GM23338 (cell line): ENCODE measurements at regions not wholly inside any gene's neighbourhood (a gene's known extent, or its start where the extent isn't known, plus 50 kb on each side); places are given as distances from the start of the nearest gene placed in this dataset.
"Not testable (repeated sequence)": the region's sequence is repeated elsewhere in the genome, so short reads cannot be mapped to it uniquely, and the experiment has no call there.

ENCODE experiments used
- ATAC-seq: fragments of 200-7000 bp; cut with Tn5 transposase; 3 replicates; pipeline ENCODE4 v1.9.1; 2020
- DNase-seq: peaks from one replicate; pipeline ENCODE4 v3.0.0-alpha.2; 2015; ENCODE audit warnings: low spot score
- H2AFZ ChIP-seq: fragments of 200-600 bp; sonication (generic); 2 replicates; pipeline ENCODE4 v1.8.0; 2016; ENCODE audit warnings: antibody characterized with exemption, mild to moderate bottlenecking, moderate library complexity
- H3F3A ChIP-seq: fragments of 200-600 bp; sonication (generic); replicated peaks from 2 replicates; pipeline ENCODE4 v1.8.0; 2017; ENCODE audit warnings: antibody characterized with exemption, mixed run types, low read depth
- H3K27ac ChIP-seq: fragments of 200-600 bp; sonication (generic); 2 replicates; pipeline ENCODE4 v1.6.1; 2016; ENCODE audit warnings: low read depth
- H3K27me3 ChIP-seq: fragments of 200-600 bp; sonication (generic); 2 replicates; pipeline ENCODE4 v1.8.0; 2016; ENCODE audit warnings: mild to moderate bottlenecking, mixed run types, moderate library complexity; ENCODE audit not compliant: insufficient read depth
- H3K36me3 ChIP-seq: fragments of 200-600 bp; sonication (generic); 2 replicates; pipeline ENCODE4 v1.8.0; 2016; ENCODE audit warnings: mild to moderate bottlenecking; ENCODE audit not compliant: insufficient read depth
- H3K4me1 ChIP-seq: fragments of 200-600 bp; sonication (generic); 2 replicates; pipeline ENCODE4 v1.8.0; 2016; ENCODE audit warnings: mild to moderate bottlenecking, moderate library complexity; ENCODE audit not compliant: insufficient read depth
- H3K4me2 ChIP-seq: fragments of 200-600 bp; sonication (generic); 2 replicates; pipeline ENCODE4 v1.7.1; 2017; ENCODE audit warnings: mixed run types
- H3K4me3 ChIP-seq: fragments of 200-600 bp; sonication (generic); 2 replicates; pipeline ENCODE4 v1.6.1; 2016; ENCODE audit warnings: mixed run types
- H3K79me2 ChIP-seq: fragments of 200-600 bp; sonication (generic); replicated peaks from 2 replicates; pipeline ENCODE4 v1.8.0; 2017; ENCODE audit warnings: mild to moderate bottlenecking; ENCODE audit not compliant: insufficient read depth
- H3K9me2 ChIP-seq: fragments of 200-600 bp; sonication (generic); 2 replicates; pipeline ENCODE4 v1.8.0; 2017; ENCODE audit not compliant: insufficient read depth
- H4K20me1 ChIP-seq: fragments of 200-600 bp; sonication (generic); replicated peaks from 2 replicates; pipeline ENCODE4 v1.8.0; 2017; ENCODE audit warnings: mild to moderate bottlenecking; ENCODE audit not compliant: insufficient read depth
- H3K27ac Mint-ChIP-seq: 2 replicates; pipeline ENCODE4 v1.8.0; 2020; ENCODE audit warnings: inconsistent platforms, mild to moderate bottlenecking, moderate library complexity, mixed read lengths
- H3K27me3 Mint-ChIP-seq: 3 replicates; pipeline ENCODE4 v1.8.0; 2022; ENCODE audit warnings: low read depth, mild to moderate bottlenecking, moderate library complexity, mixed read lengths, inconsistent platforms; ENCODE audit not compliant: insufficient read depth, poor library complexity
- H3K36me3 Mint-ChIP-seq: 3 replicates; pipeline ENCODE4 v1.8.0; 2021; ENCODE audit warnings: low read depth, mild to moderate bottlenecking, inconsistent platforms, moderate library complexity, mixed read lengths
- H3K4me1 Mint-ChIP-seq: 3 replicates; pipeline ENCODE4 v1.8.0; 2020; ENCODE audit warnings: mild to moderate bottlenecking, inconsistent platforms, mixed read lengths
- H3K4me3 Mint-ChIP-seq: 3 replicates; pipeline ENCODE4 v1.8.0; 2021; ENCODE audit warnings: moderate library complexity, mild to moderate bottlenecking, inconsistent platforms, mixed read lengths
- H3K9me3 Mint-ChIP-seq: 3 replicates; pipeline ENCODE4 v1.8.0; 2020; ENCODE audit warnings: moderate library complexity, mild to moderate bottlenecking, inconsistent platforms, mixed read lengths
- ETS1 ChIP-seq: IDR thresholded peaks from 2 replicates; pipeline ENCODE4 v1.6.1; 2016; ENCODE audit warnings: antibody characterized with exemption
- EZH2phosphoT487 ChIP-seq: fragments of 200-600 bp; sonication (generic); IDR thresholded peaks from one replicate; pipeline ENCODE4 v1.8.1; 2018; ENCODE audit warnings: antibody characterized with exemption; ENCODE audit not compliant: unreplicated experiment
- JUNB ChIP-seq: IDR thresholded peaks from one replicate; pipeline ENCODE4 v1.6.1; 2016; ENCODE audit warnings: antibody characterized with exemption; ENCODE audit not compliant: unreplicated experiment
- ZNF462 ChIP-seq: fragments of 250-450 bp; sonication (Bioruptor Pico); IDR thresholded peaks from 2 replicates; pipeline ENCODE4 v1.5.0; 2020; ENCODE audit warnings: mild to moderate bottlenecking, moderate library complexity
- TF ChIP-seq, protein P1 (sequence below), 2 experiments: fragments of 200-600 bp in 1 of 2; sonication (generic) in 1 of 2; conservative IDR thresholded peaks; 2 replicates each; pipeline versions ENCODE4 v1.5.1 to v1.6.1; 2016 to 2017; ENCODE audit warnings: antibody characterized with exemption in 2 of 2, low read depth in 2 of 2, mild to moderate bottlenecking in 2 of 2, moderate library complexity in 1 of 2

DNA sequence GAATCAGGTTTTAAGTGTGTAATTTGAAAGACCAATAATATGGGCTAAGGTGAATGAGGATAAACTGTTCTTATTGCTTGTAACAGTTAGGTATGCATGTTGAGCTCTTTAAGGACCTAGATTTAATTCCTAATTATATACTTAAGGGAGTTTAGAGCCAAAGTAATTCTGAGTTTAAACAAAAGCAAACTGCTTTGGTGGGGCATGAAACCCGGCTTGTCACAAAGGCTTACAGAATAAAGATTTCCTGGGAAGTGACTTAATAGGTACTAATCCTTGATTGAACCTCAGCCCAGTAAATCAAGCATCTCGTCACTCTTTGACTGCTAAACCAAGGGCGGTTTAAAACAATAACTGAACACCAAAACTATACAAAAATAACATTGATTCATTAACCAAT is 1324.2 kb downstream of the RPA4 start (continued):
- TF ChIP-seq, protein P1, sequence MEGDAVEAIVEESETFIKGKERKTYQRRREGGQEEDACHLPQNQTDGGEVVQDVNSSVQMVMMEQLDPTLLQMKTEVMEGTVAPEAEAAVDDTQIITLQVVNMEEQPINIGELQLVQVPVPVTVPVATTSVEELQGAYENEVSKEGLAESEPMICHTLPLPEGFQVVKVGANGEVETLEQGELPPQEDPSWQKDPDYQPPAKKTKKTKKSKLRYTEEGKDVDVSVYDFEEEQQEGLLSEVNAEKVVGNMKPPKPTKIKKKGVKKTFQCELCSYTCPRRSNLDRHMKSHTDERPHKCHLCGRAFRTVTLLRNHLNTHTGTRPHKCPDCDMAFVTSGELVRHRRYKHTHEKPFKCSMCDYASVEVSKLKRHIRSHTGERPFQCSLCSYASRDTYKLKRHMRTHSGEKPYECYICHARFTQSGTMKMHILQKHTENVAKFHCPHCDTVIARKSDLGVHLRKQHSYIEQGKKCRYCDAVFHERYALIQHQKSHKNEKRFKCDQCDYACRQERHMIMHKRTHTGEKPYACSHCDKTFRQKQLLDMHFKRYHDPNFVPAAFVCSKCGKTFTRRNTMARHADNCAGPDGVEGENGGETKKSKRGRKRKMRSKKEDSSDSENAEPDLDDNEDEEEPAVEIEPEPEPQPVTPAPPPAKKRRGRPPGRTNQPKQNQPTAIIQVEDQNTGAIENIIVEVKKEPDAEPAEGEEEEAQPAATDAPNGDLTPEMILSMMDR (conservative IDR thresholded peaks at IDR 0.05; ENCODE audit: low read depth in 2 of 2), result no peak
- no peak for TF ChIP-seq EZH2phosphoT487

GRCh38 chrX:98231003-98231402 is 1347.3 kb downstream of the RPA4 start:
- H3K4me2 ChIP-seq, result no peak overlapping the region
- Mint-ChIP-seq H3K9me3 (peaks cover 3% of the 10 kb centered on the region; the same call in 1 of the 3 replicates), H3K4me1 (peaks cover 15% of the 10 kb centered on the region; the same call in 2 of the 3 replicates), H3K36me3 (peaks cover 2% of the 10 kb centered on the region; the same call in 1 of the 3 replicates), H3K27me3 (no peaks in the 10 kb centered on the region), H3K4me3 (no peak overlapping the region), H3K27ac (no peak overlapping the region)
- H3K4me1 ChIP-seq, result 0 out of 2 replicates have a peak, but pooled peaks cover 7% of the 10 kb centered on the region
- no peaks in the 10 kb centered on the region for H3K79me2 ChIP-seq
- H3K36me3 ChIP-seq, result no peaks in the 10 kb centered on the region
- no peaks in the 10 kb centered on the region for H3K27me3 ChIP-seq
- H3F3A ChIP-seq, result no peaks in the 10 kb centered on the region
- H3K9me2 ChIP-seq, result no peaks in the 10 kb centered on the region
- H3K27ac ChIP-seq, result no peak overlapping the region
- no peak overlapping the region; the same call in 1 of the 2 replicates for H2AFZ ChIP-seq
- H3K4me3 ChIP-seq, result no peak overlapping the region
- H4K20me1 ChIP-seq, result no peaks in the 10 kb centered on the region
- no peak for ATAC-seq
- DNase-seq, result no peak
- TF ChIP-seq ZNF462 (CRISPR knock-in tag), result no peak
- no peak for TF ChIP-seq ETS1
- TF ChIP-seq JUNB, result no peak

DNA sequence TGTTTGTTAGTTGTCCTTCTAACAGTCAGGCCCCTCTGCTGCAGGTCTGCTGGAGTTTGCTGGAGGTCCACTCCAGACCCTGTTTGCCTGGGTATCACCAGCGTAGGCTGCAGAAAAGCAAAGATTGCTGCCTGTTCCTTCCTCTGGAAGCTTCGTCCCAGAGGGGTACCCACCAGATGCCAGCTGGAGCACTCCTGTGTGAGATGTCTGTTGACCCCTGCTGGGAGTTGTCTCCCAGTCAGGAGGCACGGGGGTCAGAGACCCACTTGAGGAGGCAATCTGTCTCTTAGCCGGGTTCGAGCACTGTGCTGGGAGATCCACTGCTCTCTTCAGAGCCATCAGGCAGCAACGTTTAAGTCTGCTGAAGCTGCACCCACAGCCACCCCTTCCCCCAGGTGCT is 1356.4 kb downstream of the RPA4 start:
- not testable (repeated sequence) for H3K9me2 ChIP-seq

More for the DNA sequence above, 1356.4 kb downstream of the RPA4 start:
- H3K27ac ChIP-seq, H3K27me3 Mint-ChIP-seq, H3K4me1 ChIP-seq, H3K4me3 Mint-ChIP-seq, H3F3A ChIP-seq, ATAC-seq, H2AFZ ChIP-seq, H4K20me1 ChIP-seq, H3K27me3 ChIP-seq, H3K36me3 ChIP-seq, H3K4me1 Mint-ChIP-seq, H3K4me3 ChIP-seq, H3K4me2 ChIP-seq, DNase-seq, H3K27ac Mint-ChIP-seq, H3K79me2 ChIP-seq: not testable (repeated sequence)
- Mint-ChIP-seq H3K9me3 (peaks cover 22% of the 10 kb centered on the region), H3K36me3 (peaks cover 12% of the 10 kb centered on the region; the same call in 2 of the 3 replicates)
